ENCODE measurements at regions not wholly inside any gene's neighbourhood (a gene's known extent, or its start where the extent isn't known, plus 50 kb on each side); places are given as distances from the start of the nearest gene placed in this dataset.
A peak's percentile ranks its signal among the peaks of the same experiment; 100 is the strongest.

- TF ChIP-seq, protein P1, sequence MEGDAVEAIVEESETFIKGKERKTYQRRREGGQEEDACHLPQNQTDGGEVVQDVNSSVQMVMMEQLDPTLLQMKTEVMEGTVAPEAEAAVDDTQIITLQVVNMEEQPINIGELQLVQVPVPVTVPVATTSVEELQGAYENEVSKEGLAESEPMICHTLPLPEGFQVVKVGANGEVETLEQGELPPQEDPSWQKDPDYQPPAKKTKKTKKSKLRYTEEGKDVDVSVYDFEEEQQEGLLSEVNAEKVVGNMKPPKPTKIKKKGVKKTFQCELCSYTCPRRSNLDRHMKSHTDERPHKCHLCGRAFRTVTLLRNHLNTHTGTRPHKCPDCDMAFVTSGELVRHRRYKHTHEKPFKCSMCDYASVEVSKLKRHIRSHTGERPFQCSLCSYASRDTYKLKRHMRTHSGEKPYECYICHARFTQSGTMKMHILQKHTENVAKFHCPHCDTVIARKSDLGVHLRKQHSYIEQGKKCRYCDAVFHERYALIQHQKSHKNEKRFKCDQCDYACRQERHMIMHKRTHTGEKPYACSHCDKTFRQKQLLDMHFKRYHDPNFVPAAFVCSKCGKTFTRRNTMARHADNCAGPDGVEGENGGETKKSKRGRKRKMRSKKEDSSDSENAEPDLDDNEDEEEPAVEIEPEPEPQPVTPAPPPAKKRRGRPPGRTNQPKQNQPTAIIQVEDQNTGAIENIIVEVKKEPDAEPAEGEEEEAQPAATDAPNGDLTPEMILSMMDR (conservative IDR thresholded peaks at IDR 0.05; ENCODE audit: low read depth in 2 of 2): no peak
- no peak for TF ChIP-seq NANOG (IDR thresholded peaks at IDR 0.05; ENCODE audit: borderline replicate concordance)
- no peak for TF ChIP-seq POLR2AphosphoS5 (IDR thresholded peaks at IDR 0.05; ENCODE audit: low read depth)
Measured at GRCh38 chr11:92667486-92668152, 301.8 kb upstream of the MTNR1B start (continued).

DNA sequence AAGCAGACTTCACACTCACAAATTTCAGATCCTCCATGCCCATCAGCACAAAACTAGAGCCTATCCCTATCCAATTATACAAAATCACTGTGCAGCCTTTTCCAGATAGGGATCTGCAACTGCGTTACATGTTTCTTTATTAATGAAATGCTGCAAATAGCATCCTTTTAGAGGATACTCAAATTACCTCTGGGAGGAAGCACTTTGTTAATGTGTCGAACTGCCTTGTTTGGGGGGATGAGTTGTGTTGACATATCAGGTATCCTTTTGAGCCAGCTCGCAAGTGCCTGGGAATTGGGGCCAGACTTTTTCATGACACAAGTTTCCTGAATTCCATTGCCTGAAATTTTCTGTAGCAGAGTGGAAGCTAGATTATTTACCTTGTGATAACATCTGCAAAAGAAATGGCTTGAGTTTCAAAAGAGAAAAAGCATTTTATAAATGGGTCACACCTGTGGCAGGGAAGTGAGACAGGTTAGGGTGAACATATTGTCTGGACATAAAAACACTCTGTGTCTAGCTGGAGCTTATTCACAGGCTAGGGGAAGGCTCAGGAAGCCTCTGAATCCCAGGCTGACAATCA lies 299.1 kb upstream of the MTNR1B start:
- no peak overlapping the region for H3K27ac ChIP-seq (ENCODE audit: low read depth)
- H3K9me3 Mint-ChIP-seq: no peaks in the 10 kb centered on the region
- H2AFZ ChIP-seq: no peak overlapping the region
- peaks cover 3% of the 10 kb centered on the region for H3K36me3 Mint-ChIP-seq (ENCODE audit: low read depth)
- H3K79me2 ChIP-seq (replicated peaks; ENCODE audit: insufficient read depth): no peaks in the 10 kb centered on the region
- H3K36me3 ChIP-seq (ENCODE audit: insufficient read depth): no peaks in the 10 kb centered on the region
- H3K4me2 ChIP-seq: peak overlapping the region; percentile 3; the same call in 1 of the 2 replicates
- DNase-seq (ENCODE audit: low spot score) (peak; percentile 29), ATAC-seq (no peak)
- no peak overlapping the region for H3K4me3 Mint-ChIP-seq
- H3K9me2 ChIP-seq (ENCODE audit: insufficient read depth): no peaks in the 10 kb centered on the region
- H3K4me1 ChIP-seq (ENCODE audit: insufficient read depth): peaks cover 23% of the 10 kb centered on the region
- no peaks in the 10 kb centered on the region for H3F3A ChIP-seq (replicated peaks; ENCODE audit: low read depth)
- no peaks in the 10 kb centered on the region for H4K20me1 ChIP-seq (replicated peaks; ENCODE audit: insufficient read depth)
- H3K4me1 Mint-ChIP-seq: peaks cover 33% of the 10 kb centered on the region
- no peak for TF ChIP-seq POLR2AphosphoS5 (IDR thresholded peaks at IDR 0.05; ENCODE audit: low read depth)
- 0 out of 2 replicates have a peak overlapping the region, but pooled peaks have one; percentile 41 for H3K27ac Mint-ChIP-seq
- H3K27me3 Mint-ChIP-seq (ENCODE audit: insufficient read depth, low read depth, poor library complexity): peaks cover 8% of the 10 kb centered on the region
- no peaks in the 10 kb centered on the region for H3K27me3 ChIP-seq (ENCODE audit: insufficient read depth)
- H3K4me3 ChIP-seq: no peak overlapping the region

- peaks cover 33% of the 10 kb centered on the region for H3K4me1 Mint-ChIP-seq
- no peak overlapping the region for H3K27ac ChIP-seq (ENCODE audit: low read depth)
- H3K27ac Mint-ChIP-seq: no peak overlapping the region; the same call in 1 of the 2 replicates
Measured at GRCh38 chr11:92671081-92671480, 298.4 kb upstream of the MTNR1B start.

More at GRCh38 chr11:92671081-92671480, 298.4 kb upstream of the MTNR1B start:
- Histone ChIP-seq H3K4me3 (no peak overlapping the region), H2AFZ (no peak overlapping the region), H3K4me2 (no peak overlapping the region), H3K79me2 (replicated peaks; ENCODE audit: insufficient read depth) (no peaks in the 10 kb centered on the region), H3K27me3 (ENCODE audit: insufficient read depth) (no peaks in the 10 kb centered on the region), H3K36me3 (ENCODE audit: insufficient read depth) (no peaks in the 10 kb centered on the region), H3K4me1 (ENCODE audit: insufficient read depth) (peaks cover 23% of the 10 kb centered on the region), H4K20me1 (replicated peaks; ENCODE audit: insufficient read depth) (no peaks in the 10 kb centered on the region), H3K9me2 (ENCODE audit: insufficient read depth) (no peaks in the 10 kb centered on the region), H3F3A (replicated peaks; ENCODE audit: low read depth) (no peaks in the 10 kb centered on the region)
- DNase-seq (ENCODE audit: low spot score) (no peak), ATAC-seq (no peak)
- Mint-ChIP-seq H3K36me3 (ENCODE audit: low read depth) (peaks cover 3% of the 10 kb centered on the region), H3K9me3 (no peaks in the 10 kb centered on the region), H3K4me3 (no peak overlapping the region), H3K27me3 (ENCODE audit: insufficient read depth, low read depth, poor library complexity) (peaks cover 8% of the 10 kb centered on the region)
- no peak for TF ChIP-seq NANOG (IDR thresholded peaks at IDR 0.05; ENCODE audit: borderline replicate concordance)
- TF ChIP-seq EZH2 (IDR thresholded peaks at IDR 0.05; ENCODE audit: low read depth, unreplicated experiment): no peak
- TF ChIP-seq EZH2phosphoT487 (IDR thresholded peaks at IDR 0.05; ENCODE audit: unreplicated experiment): no peak
- no peak for TF ChIP-seq ZNF331 (CRISPR knock-in tag; IDR thresholded peaks at IDR 0.05; ENCODE audit: low read depth)
- TF ChIP-seq STAT1 (IDR thresholded peaks at IDR 0.05; ENCODE audit: unreplicated experiment): no peak
- TF ChIP-seq, protein P2, sequence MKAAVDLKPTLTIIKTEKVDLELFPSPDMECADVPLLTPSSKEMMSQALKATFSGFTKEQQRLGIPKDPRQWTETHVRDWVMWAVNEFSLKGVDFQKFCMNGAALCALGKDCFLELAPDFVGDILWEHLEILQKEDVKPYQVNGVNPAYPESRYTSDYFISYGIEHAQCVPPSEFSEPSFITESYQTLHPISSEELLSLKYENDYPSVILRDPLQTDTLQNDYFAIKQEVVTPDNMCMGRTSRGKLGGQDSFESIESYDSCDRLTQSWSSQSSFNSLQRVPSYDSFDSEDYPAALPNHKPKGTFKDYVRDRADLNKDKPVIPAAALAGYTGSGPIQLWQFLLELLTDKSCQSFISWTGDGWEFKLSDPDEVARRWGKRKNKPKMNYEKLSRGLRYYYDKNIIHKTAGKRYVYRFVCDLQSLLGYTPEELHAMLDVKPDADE (IDR thresholded peaks at IDR 0.05): no peak

All from GM23338 (cell line).